ENCODE measurements at regions not wholly inside any gene's neighbourhood (a gene's known extent, or its start where the extent isn't known, plus 50 kb on each side); places are given as distances from the start of the nearest gene placed in this dataset.

DNA sequence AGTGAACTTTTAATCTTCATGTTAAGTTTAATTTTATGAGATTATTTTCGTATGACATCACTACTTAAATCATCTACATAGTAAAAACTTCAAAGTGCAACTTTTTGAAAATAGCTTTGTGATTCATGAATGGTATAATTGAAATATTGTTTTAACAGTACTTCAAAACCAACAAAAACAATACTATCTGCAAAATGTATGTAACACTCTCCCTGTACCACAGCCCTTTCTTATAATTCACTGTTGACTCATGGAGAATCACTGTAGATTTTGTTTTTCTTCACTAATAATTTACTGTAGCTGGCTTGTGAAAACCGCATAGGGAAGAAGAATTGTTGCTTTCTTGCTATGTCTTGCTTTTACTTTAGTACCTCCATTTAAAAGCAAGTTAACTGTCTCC, 301.4 kb upstream of the ADAMTS5 start:
- intact Hi-C loops (cut with DNase I): no loop called here
- no peak for DNase-seq (ENCODE audit: low spot score)

GRCh38 chr21:27265949-27266348, 299.1 kb upstream of the ADAMTS5 start:
- no peak for DNase-seq (ENCODE audit: low spot score)
- intact Hi-C loops (cut with DNase I): no loop called here

GRCh38 chr21:27265492-27265891, 298.6 kb upstream of the ADAMTS5 start:
- DNase-seq (ENCODE audit: low spot score): no peak
- intact Hi-C loops (cut with DNase I): no loop called here

GRCh38 chr21:27261676-27262075, 294.8 kb upstream of the ADAMTS5 start:
- intact Hi-C loops (cut with DNase I): no loop called here
- DNase-seq (ENCODE audit: low spot score): no peak

DNA sequence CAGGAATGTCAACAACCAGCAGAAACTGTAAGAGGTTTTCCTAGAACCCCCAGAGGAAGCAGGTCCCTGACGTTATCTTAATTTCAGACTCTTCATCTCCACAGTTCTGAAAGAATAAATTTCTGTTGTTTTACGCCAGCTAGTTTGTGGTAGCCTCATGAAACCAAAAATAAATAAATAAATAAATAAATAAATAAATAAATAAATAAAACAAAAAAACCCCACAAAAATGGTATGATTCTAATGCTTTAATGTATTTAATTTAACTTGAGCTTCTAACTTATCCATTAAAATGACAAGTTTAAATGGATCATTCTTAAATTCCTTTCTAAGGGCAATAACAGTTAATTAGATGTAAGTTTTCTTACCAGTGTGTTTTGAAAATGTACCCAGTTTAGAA, 293.8 kb upstream of the ADAMTS5 start:
- DNase-seq (ENCODE audit: low spot score): no peak
- intact Hi-C loops (cut with DNase I): no loop called here

- intact Hi-C loops (cut with DNase I): no loop called here
Measured at GRCh38 chr21:27258742-27259448, 292.0 kb upstream of the ADAMTS5 start.

GRCh38 chr21:27257908-27258556, 291.1 kb upstream of the ADAMTS5 start:
- intact Hi-C loops (cut with DNase I): no loop called here
- DNase-seq (ENCODE audit: low spot score): no peak

More at GRCh38 chr21:27258742-27259448, 292.0 kb upstream of the ADAMTS5 start:
- no peak for DNase-seq (ENCODE audit: low spot score)

DNA sequence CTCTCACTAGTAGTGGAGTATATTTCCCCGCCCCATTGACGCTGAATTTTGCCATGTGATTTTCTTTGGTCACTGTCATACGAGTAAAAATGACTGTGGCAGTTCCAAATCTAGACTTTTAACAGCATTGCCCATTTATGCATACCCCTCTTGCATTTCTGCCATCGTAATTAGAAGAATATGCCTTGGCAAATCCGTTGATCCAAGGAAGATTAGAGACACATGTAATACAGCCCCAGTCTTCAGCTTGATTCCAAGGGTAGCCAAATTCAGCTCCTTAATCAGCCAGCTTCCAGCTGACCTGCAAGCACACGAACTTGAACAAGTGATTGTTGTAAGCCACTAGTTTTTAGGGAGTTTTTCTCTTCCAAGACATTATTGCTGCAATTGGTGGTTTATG, 290.3 kb upstream of the ADAMTS5 start:
- DNase-seq (ENCODE audit: low spot score): no peak
- intact Hi-C loops (cut with DNase I): no loop called here

GRCh38 chr21:27251752-27252151, 284.9 kb upstream of the ADAMTS5 start:
- intact Hi-C loops (cut with DNase I): no loop called here

GRCh38 chr21:27250366-27250765, 283.5 kb upstream of the ADAMTS5 start:
- intact Hi-C loops (cut with DNase I): no loop called here
- DNase-seq (ENCODE audit: low spot score): no peak

More at GRCh38 chr21:27251752-27252151, 284.9 kb upstream of the ADAMTS5 start:
- DNase-seq (ENCODE audit: low spot score): no peak

- intact Hi-C loops (cut with DNase I): no loop called here
- DNase-seq (ENCODE audit: low spot score): no peak
Measured at GRCh38 chr21:27248814-27249213, 281.9 kb upstream of the ADAMTS5 start.

DNA sequence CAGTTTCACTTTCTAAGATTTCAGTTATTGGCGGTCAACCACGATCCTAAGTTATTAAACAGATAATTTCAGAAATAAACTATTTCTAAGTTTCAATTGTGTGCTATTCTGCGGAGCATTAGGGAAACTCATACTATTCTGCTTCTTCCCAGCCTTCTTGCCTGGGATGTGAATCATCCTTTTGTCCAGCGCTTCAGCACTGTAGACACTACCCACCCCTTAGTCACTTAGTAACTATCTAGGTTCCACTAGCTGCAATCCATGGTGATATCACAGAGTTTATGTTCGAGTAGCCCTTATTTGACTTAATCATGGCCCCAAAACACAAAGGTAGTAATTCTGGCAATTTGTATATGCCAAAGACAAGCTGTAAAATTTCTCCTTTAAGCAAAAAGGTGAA, 279.9 kb upstream of the ADAMTS5 start:
- DNase-seq (ENCODE audit: low spot score): no peak
- intact Hi-C loops (cut with DNase I): no loop called here

- intact Hi-C loops (cut with DNase I): no loop called here
Measured at GRCh38 chr21:27244776-27245175, 277.9 kb upstream of the ADAMTS5 start.

GRCh38 chr21:27244352-27244751, 277.5 kb upstream of the ADAMTS5 start:
- intact Hi-C loops (cut with DNase I): no loop called here
- DNase-seq (ENCODE audit: low spot score): no peak

More at GRCh38 chr21:27244776-27245175, 277.9 kb upstream of the ADAMTS5 start:
- no peak for DNase-seq (ENCODE audit: low spot score)

DNA sequence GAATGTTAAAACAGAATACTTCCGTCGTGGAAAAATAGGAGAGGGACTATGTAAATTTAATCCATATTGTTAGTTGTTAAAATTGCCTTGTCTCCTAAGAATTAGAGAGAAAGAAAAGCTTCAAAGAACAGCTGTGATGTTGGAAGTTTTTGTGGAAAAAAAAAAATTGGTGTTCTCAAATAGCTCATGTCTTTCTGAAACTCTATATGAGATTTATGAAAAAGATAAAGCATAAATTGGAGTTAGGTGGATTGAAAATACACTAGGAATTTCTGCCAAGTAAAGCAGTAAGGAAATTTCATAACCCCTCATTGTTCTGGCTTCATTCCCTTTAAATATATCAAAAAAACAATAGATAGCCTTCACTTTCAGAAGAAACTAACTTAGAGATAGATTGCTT, 274.0 kb upstream of the ADAMTS5 start:
- DNase-seq (ENCODE audit: low spot score): no peak

GRCh38 chr21:27233514-27234115, 266.7 kb upstream of the ADAMTS5 start:
- intact Hi-C loops (cut with DNase I): no loop called here
- no peak for DNase-seq (ENCODE audit: low spot score)

More for the DNA sequence above, 274.0 kb upstream of the ADAMTS5 start:
- intact Hi-C loops (cut with DNase I): no loop called here

DNA sequence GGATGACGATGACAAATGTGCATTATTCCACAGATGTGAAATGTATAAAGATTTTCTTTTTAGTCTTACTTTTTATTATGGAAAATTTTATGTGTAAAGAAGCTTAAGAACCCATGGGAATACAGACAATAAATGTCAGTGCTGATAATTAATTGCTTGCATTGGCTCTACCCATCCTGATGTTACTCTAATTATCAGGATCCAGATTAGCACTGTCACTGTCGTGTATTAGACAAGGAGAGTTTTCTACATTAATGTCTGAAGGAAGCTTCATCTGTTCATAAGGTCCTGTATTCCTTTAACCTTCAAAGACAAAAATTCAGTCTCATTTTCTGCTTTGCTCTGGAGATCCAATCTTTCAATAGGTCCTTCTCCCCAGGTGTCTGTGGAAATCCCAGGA, 259.1 kb upstream of the ADAMTS5 start:
- no peak for DNase-seq (ENCODE audit: low spot score)
- intact Hi-C loops (cut with DNase I): no loop called here

DNA sequence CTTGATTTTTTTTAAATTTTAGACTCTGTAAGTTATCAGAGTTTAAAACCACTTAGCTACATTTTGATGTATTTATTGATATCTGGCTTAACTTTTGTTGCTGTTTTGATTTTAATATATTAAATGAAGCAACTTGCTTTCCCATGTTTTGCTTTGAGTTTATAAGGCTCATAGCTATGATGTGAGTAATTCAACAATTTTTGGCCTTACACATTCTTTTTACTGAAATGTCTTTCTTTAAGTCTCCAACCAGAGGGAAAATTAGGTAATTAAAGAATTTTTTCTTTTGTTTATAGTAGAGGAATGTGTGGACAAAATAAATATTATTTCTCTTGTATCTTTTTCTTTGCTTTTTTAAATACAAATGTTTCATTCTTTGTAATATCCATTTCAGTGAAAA, 258.3 kb upstream of the ADAMTS5 start:
- DNase-seq (ENCODE audit: low spot score): no peak
- intact Hi-C loops (cut with DNase I): no loop called here

DNA sequence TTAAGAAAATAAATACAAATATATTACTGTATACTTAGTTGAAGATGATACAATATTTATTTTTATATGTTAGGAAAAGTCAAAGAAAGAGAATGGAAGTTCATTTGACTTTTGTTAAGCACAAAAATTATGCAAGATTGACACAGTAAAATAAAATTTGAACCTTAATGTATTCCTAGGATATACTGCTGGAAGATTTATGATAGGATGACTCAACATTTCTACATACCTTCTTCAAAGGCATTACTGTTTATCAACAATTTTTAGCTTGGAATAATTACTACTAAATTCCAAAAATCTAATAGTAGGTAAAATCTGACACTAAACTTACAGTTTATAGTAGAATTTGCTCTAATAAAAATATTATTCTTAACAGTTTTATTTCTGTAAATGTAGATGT, 257.3 kb upstream of the ADAMTS5 start:
- intact Hi-C loops (cut with DNase I): no loop called here
- DNase-seq (ENCODE audit: low spot score): no peak

- no peak for DNase-seq (ENCODE audit: low spot score)
- intact Hi-C loops (cut with DNase I): no loop called here
Measured at GRCh38 chr21:27221077-27221476, 254.2 kb upstream of the ADAMTS5 start.

DNA sequence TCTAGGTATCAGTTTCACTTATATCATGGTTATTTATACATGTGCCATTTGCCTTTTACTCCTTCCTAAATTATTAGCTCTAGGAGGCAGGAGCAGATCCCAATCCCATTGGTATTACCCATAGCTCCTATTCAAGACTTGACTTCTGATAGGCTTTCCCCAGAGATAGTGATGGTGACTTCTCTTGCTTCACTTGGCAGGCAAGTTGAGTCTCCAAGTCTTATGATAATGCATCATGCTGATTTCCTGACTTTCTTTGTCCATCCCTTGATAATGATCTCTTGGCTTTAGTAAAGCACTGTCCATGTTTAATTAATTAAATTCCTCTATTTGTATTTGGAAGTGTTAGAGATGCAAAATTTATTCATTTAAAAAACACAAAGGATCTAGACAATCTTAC, 253.5 kb upstream of the ADAMTS5 start:
- intact Hi-C loops (cut with DNase I): no loop called here
- DNase-seq (ENCODE audit: low spot score): no peak

All from cardiac septum (tissue), 1 donor.